ENCODE measurements at regions not wholly inside any gene's neighbourhood (a gene's known extent, or its start where the extent isn't known, plus 50 kb on each side); places are given as distances from the start of the nearest gene placed in this dataset.

DNA sequence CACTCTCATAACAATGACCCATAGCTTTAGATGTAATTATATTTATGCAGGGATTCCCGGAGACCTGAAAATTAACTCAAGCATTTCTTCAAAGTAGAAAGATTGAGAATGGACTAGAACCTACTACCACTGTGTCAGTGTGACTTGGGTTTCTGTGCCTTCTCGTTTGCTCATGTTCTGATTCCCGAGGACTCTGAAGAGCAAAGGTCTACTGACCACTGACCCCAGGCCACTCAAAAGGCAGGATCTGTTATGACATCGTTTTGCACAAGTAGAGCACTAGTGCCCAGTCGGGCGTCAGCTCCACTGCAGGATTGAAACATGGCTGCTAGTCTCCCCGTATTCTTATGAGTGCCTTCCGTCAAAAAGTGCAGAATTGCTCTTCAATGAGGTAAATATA is 53.8 kb upstream of the DHRS4 start:
- DNase-seq = no peak

DNA sequence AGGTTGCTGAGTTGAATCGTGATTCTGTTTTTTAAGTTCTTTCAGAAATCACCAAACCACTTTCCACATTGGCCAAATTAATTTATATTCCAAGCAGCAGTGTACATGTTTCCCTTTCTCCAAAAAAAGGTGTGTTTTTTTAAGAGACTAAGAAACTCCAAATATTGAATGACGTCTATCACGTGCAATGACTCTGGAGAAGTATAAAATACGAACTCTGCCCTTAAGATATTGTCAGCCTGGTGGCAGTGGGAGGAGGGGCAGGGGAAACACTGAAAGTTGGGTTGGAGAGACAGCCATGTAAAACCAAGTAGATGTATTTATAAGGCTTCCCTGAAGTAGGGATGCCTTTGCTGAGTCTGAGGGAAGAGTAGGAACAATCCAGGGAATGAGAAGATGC is 50.1 kb upstream of the DHRS4 start:
- no peak for DNase-seq

Measured in fibroblast of skin of scalp (primary cell).